ENCODE measurements at regions not wholly inside any gene's neighbourhood (a gene's known extent, or its start where the extent isn't known, plus 50 kb on each side); places are given as distances from the start of the nearest gene placed in this dataset.

- H3K9ac ChIP-seq (replicated peaks; ENCODE audit: extremely low read depth, insufficient read depth, low read length) = no peak overlapping the region
- TF ChIP-seq FOS (IDR thresholded peaks at IDR 0.05; ENCODE audit: borderline replicate concordance, insufficient read depth, low read length) (no peak), POLR2A (IDR thresholded peaks at IDR 0.05; ENCODE audit: low read depth, low read length) (no peak), CTCF (IDR thresholded peaks at IDR 0.05; ENCODE audit: extremely low read depth in 1 of 2, insufficient read depth in 1 of 2, low read depth in 1 of 2, low read length in 2 of 2) (no peak), JUN (IDR thresholded peaks at IDR 0.05; ENCODE audit: borderline replicate concordance, insufficient read depth, insufficient read length, low read depth) (no peak), MYC (IDR thresholded peaks at IDR 0.05; ENCODE audit: low read depth, low read length) (no peak), GATA2 (IDR thresholded peaks at IDR 0.05; ENCODE audit: insufficient read depth, insufficient read length, low read depth, low read length) (no peak), MAX (IDR thresholded peaks at IDR 0.05; ENCODE audit: insufficient read depth, insufficient read length) (no peak), POLR2AphosphoS5 (IDR thresholded peaks at IDR 0.05; ENCODE audit: insufficient read depth, low read depth, low read length) (no peak), EZH2 (IDR thresholded peaks at IDR 0.05; ENCODE audit: borderline replicate concordance, low read depth, low read length, severe bottlenecking) (no peak)
- DNase-seq (ENCODE audit: low read depth, low spot score) (no peak), FAIRE-seq (no peak)
- no peaks in the 10 kb centered on the region for H3K9me3 ChIP-seq (replicated peaks; ENCODE audit: control insufficient read depth, insufficient read depth, low read length)
- H3K27ac ChIP-seq (ENCODE audit: insufficient read depth, low read depth, low read length) = no peak overlapping the region
- BruUV-seq (replicated peaks) = no TSS peak
- no peak overlapping the region for H3K4me3 ChIP-seq (replicated peaks in 1 of 3; ENCODE audit: insufficient read depth in 1 of 3, low read depth in 1 of 3, low read length in 3 of 3)
- dilution Hi-C loops (cut with MboI; ENCODE audit: extremely low pct_ligation_motif_present, low sequenced_read_pairs) = no loop called here
- H3K4me1 ChIP-seq (ENCODE audit: control insufficient read depth, extremely low read depth, insufficient read depth, low read length) = no peaks in the 10 kb centered on the region
- intact Hi-C loops (cut with micrococcal nuclease) = no loop called here
- no peaks in the 10 kb centered on the region for H3K27me3 ChIP-seq (ENCODE audit: control insufficient read depth in 2 of 2, insufficient read depth in 2 of 2, low read length in 2 of 2)
- no peaks in the 10 kb centered on the region for H3K36me3 ChIP-seq (ENCODE audit: control insufficient read depth in 2 of 2, extremely low read depth in 1 of 2, insufficient read depth in 2 of 2, low read length in 2 of 2)
- H3K79me2 ChIP-seq (ENCODE audit: control insufficient read depth, insufficient read depth, low read length) = no peaks in the 10 kb centered on the region
- no peaks in the 10 kb centered on the region for H3K9me1 ChIP-seq (replicated peaks; ENCODE audit: control insufficient read depth, extremely low read depth, insufficient read depth, low read length)
- no peak overlapping the region for H2AFZ ChIP-seq (ENCODE audit: low read depth, low read length)
- ChIA-PET CTCF (no interaction called here), POLR2A (no interaction called here)
- no peaks in the 10 kb centered on the region for H4K20me1 ChIP-seq (replicated peaks; ENCODE audit: control insufficient read depth, extremely low read depth, insufficient read depth, low read length)
- no peak overlapping the region for H3K4me2 ChIP-seq (ENCODE audit: insufficient read depth, low read length)
Measured at GRCh38 chr2:225274751-225275150, 124.8 kb upstream of the NYAP2 start.

Data from endothelial cell of umbilical vein (primary cell).